ENCODE measurements at regions not wholly inside any gene's neighbourhood (a gene's known extent, or its start where the extent isn't known, plus 50 kb on each side); places are given as distances from the start of the nearest gene placed in this dataset.

- ATAC-seq = no peak
- DNase-seq = no peak
- intact Hi-C loops (cut with micrococcal nuclease) = no loop called here
Observed at GRCh38 chr4:100130964-100131363, 59.3 kb downstream of the DDIT4L start.

DNA sequence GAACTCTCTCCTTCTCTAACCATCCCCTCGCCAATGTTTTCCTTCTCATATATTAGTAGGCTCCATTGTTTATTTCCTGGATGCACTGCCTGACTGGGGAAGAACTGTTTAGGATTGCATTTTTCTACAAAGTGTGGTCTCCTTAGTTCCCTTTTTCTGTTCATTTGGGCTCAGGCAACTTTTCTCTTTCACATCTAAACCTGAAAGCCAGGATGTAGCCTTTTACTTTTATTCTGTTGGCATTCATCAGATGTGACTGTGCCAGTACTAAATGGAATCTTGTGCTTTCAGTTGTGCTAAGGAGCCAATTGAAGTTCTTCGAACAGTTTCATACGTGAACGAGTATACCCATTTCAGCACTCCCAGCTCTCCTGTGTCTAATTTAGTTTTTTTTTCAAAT lies 59.8 kb downstream of the DDIT4L start:
- ATAC-seq (no peak), DNase-seq (no peak)
- intact Hi-C loops (cut with micrococcal nuclease) = no loop called here

- intact Hi-C loops (cut with micrococcal nuclease) = no loop called here
Observed at GRCh38 chr4:100129774-100130173, 60.5 kb downstream of the DDIT4L start.

GRCh38 chr4:100128338-100128737 lies 61.9 kb downstream of the DDIT4L start:
- ATAC-seq (no peak), DNase-seq (no peak)
- intact Hi-C loops (cut with micrococcal nuclease) = no loop called here

More at GRCh38 chr4:100129774-100130173, 60.5 kb downstream of the DDIT4L start:
- no peak for DNase-seq
- no peak for ATAC-seq

DNA sequence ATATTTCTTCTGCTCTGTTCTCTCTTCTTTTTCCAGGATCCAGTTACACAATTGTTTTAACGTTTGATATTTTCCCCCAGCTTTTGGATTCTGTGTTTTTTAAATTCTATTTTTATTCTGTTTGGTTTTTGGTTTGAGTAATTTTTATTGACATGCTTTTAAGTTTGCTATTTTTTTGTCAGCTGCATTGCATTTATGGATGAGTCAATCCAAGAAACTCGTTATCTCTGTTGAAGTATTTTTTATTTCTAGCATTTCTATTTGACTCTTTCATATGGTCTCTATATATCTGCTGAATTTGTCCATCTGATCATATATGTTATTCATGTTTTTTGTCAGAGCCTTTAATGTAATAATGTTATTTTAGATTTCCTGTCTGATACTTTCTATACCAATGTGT lies 65.6 kb downstream of the DDIT4L start:
- DNase-seq = no peak
- intact Hi-C loops (cut with micrococcal nuclease) = no loop called here
- no peak for ATAC-seq

DNA sequence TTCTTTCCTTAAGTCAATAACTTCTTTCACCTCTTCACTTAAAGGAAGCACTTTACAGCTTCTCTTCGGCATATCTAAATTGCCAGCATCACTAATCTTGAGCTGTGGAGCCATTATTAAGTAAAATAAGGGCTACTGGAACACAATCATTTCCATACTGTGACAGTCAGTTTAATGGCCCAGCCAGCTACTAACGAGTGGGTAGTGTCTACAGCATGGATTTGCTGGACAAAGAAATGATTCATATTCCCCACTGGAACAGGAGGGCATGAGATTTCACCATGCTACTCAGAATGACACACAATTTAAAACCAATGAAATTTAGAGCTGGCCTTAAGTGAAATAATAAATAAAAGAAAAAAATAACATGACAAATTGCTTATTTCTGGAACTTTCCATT lies 72.1 kb downstream of the DDIT4L start:
- intact Hi-C loops (cut with micrococcal nuclease) = no loop called here
- ATAC-seq = no peak
- DNase-seq = no peak

DNA sequence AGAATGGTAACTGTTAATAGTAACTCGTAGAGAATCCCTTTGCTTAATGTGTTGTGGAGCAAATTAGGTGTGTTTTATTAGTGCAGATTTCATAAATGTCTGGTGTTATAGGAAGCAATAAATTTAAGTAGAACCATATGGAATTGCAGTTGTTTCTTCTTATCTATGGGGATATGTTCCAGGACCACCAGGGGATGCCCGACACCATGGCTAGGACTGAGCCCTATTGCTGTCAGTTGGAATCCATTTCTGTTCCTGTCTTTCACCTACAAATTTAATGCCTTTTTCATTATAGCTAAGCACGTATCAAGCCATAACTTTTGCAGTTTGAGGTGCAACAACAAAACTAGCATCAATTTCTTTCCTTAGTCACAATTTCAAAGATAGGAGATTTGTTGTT lies 72.5 kb downstream of the DDIT4L start:
- ATAC-seq (no peak), DNase-seq (no peak)
- intact Hi-C loops (cut with micrococcal nuclease) = no loop called here

GRCh38 chr4:100114909-100115308 lies 75.4 kb downstream of the DDIT4L start:
- intact Hi-C loops (cut with micrococcal nuclease) = no loop called here
- DNase-seq (no peak), ATAC-seq (no peak)

DNA sequence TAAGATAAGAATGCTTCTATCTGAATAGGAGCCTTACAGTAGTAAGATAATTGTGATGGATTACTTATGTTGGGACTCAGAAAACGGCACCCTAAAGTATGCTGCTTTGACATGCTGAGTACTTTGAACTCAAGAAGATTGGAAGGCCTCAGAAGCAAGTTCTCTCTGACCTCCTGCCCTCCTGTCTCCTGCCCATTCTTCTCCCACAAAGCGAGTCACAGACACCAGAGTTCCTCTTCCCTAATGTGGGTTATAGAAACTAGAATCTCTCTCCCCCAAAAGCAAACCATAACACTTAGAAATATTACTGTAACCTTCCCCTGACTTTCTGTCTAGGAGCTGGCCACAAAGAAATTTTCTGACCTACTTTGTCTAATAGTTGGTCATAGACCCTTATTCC lies 76.5 kb downstream of the DDIT4L start:
- DNase-seq (no peak), ATAC-seq (no peak)
- intact Hi-C loops (cut with micrococcal nuclease) = no loop called here

DNA sequence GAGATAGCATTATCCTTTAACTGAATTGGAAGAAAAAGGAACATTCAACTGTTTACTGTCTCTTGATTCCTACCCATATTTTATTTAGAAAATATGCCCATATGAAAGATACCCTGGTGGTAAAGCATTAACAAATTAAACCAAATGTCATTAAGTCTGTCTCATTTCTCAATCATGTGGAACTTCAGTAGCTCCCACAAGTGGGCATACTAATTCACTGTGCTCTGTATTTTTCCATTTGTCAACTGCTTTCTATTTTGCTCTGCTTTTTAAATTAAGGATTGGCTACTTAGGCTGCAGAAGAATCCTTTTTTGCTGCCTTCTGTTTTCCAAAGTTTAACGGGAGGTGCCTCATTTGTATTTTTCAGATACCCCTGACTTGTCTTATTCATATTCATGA lies 77.2 kb downstream of the DDIT4L start:
- intact Hi-C loops (cut with micrococcal nuclease) = no loop called here
- DNase-seq = no peak
- ATAC-seq = no peak

DNA sequence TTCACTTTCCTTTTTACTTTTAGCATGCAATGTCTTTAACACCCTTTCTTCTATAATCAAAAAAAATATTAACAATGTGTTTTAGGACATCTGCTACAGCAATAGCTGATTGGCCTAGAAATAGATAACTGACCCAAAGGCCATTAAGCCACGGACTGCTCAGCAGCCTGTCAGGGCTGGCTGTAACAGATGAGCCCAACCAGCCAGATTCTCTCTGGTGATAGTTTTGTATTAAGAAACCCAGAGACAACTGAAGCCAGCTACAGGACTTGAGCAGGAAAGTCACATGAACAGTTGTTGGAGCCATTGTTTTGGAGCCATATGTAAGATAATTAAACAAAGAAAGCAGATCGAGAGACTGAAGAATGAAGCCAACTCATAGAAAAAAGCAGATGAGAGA lies 80.3 kb downstream of the DDIT4L start:
- DNase-seq (no peak), ATAC-seq (no peak)
- intact Hi-C loops (cut with micrococcal nuclease) = no loop called here

- ATAC-seq (no peak), DNase-seq (no peak)
- intact Hi-C loops (cut with micrococcal nuclease) = no loop called here
Observed at GRCh38 chr4:100108869-100109268, 81.4 kb downstream of the DDIT4L start.

- DNase-seq = no peak
- intact Hi-C loops (cut with micrococcal nuclease) = no loop called here
- no peak for ATAC-seq
Observed at GRCh38 chr4:100106982-100107381, 83.3 kb downstream of the DDIT4L start.

- intact Hi-C loops (cut with micrococcal nuclease) = no loop called here
- no peak for DNase-seq
- no peak for ATAC-seq
Observed at GRCh38 chr4:100103671-100104070, 86.6 kb downstream of the DDIT4L start.

DNA sequence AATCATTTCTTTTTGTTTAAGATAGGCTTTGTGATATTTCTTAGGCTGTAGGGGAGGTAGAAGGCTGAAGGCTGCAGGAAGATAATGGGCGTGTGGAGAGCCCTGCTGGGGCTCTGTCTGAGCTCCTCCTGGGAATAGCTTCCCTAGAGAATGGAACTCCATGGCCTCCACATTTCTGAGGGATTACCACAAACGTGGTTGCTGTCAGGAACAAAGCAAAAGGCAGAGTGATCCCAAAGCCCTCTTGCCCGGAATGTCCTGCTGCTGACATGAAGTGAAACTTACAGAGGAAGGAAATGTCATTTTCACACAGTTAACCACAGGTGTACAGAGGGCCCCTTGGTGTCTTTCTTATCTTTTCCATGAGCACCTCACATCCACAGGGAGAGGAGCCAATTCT lies 89.3 kb downstream of the DDIT4L start:
- ATAC-seq (no peak), DNase-seq (no peak)
- intact Hi-C loops (cut with micrococcal nuclease) = no loop called here

- ATAC-seq = no peak
- intact Hi-C loops (cut with micrococcal nuclease) = loop anchor here (10.0 kb wide), 1 partner anchor 645 kb away; no protein-coding TSS in a partner anchor
Observed at GRCh38 chr4:100099746-100100145, 90.5 kb downstream of the DDIT4L start.

GRCh38 chr4:100098681-100099080 lies 91.6 kb downstream of the DDIT4L start:
- ATAC-seq (no peak), DNase-seq (no peak)
- intact Hi-C loops (cut with micrococcal nuclease) = loop anchor here (10.0 kb wide), 1 partner anchor 646 kb away; no protein-coding TSS in a partner anchor

More at GRCh38 chr4:100099746-100100145, 90.5 kb downstream of the DDIT4L start:
- no peak for DNase-seq

GRCh38 chr4:100098011-100098545 lies 92.2 kb downstream of the DDIT4L start:
- ATAC-seq = no peak
- intact Hi-C loops (cut with micrococcal nuclease) = loop anchor here (10.0 kb wide), 1 partner anchor 647 kb away; no protein-coding TSS in a partner anchor
- no peak for DNase-seq

GRCh38 chr4:100095729-100096595 lies 94.3 kb downstream of the DDIT4L start:
- peak; percentile 65 for DNase-seq
- peak; percentile 96 for ATAC-seq
- intact Hi-C loops (cut with micrococcal nuclease) = loop anchor here (10.0 kb wide), 1 partner anchor 649 kb away; no protein-coding TSS in a partner anchor

DNA sequence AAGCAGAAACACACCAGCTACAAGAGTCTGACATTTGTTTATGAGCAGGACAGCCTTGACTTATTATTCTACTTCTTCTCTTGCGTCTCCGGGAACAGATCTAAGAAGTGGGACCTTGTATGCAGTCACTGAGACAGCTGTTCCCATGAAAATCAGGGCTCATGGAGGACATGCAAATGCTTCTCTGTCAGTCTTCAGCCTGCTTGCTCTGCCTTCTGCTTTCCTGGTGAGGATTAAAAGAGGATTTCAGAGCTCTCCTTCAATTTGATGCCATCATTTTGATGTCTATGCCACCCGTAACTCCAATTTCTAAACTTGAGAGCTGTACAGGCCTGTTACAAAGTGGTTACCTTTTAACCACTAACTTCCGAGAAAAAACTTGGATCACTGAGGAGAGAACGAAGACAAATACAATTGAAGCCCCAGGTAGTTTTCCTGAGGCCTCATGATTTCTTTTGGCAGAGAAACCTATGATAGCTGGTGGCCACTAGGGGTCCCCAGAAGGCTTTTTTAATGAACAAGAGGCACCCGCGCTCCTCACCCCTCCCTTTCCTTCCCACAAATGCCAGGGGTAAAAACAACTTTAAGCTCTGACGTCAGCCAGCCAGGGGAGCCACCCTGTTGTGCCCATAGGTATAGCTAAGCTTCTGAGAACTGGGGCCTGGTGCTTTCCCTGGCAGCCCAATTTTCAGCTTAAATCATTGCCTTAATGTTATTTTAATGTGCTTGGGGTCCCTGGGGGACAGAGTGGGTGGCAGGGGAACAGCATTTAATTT lies 97.0 kb downstream of the DDIT4L start:
- intact Hi-C loops (cut with micrococcal nuclease) = loop anchor here (10.0 kb wide), 1 partner anchor 652 kb away; no protein-coding TSS in a partner anchor
- DNase-seq (peak; percentile 68), ATAC-seq (peak; percentile 88)

Data from left ventricle myocardium superior (tissue), 1 donor.